K562 (cell line): ENCODE measurements at regions not wholly inside any gene's neighbourhood (a gene's known extent, or its start where the extent isn't known, plus 50 kb on each side); places are given as distances from the start of the nearest gene placed in this dataset.

ENCODE experiments used
- FOS ChIP-seq: IDR thresholded peaks from 3 replicates; pipeline ENCODE4 v1.6.1; 2011; ENCODE audit not compliant: insufficient read length; ENCODE audit errors: extremely low read depth
- ZNF584 ChIP-seq: fragments of 200-800 bp; sonication (Bioruptor generic); IDR thresholded peaks from 2 replicates; pipeline ENCODE4 v1.6.1; 2016; ENCODE audit warnings: low read depth, mild to moderate bottlenecking, missing genetic modification characterization, missing compliant biosample characterization
- TF ChIP-seq, protein P1 (sequence below), 2 experiments: fragments of 450-650 bp; IDR thresholded peaks; 2 replicates each; pipeline ENCODE4 v1.6.1; 2016; ENCODE audit warnings: mild to moderate bottlenecking in 2 of 2, borderline replicate concordance in 1 of 2, low read depth in 1 of 2, moderate library complexity in 1 of 2

DNA sequence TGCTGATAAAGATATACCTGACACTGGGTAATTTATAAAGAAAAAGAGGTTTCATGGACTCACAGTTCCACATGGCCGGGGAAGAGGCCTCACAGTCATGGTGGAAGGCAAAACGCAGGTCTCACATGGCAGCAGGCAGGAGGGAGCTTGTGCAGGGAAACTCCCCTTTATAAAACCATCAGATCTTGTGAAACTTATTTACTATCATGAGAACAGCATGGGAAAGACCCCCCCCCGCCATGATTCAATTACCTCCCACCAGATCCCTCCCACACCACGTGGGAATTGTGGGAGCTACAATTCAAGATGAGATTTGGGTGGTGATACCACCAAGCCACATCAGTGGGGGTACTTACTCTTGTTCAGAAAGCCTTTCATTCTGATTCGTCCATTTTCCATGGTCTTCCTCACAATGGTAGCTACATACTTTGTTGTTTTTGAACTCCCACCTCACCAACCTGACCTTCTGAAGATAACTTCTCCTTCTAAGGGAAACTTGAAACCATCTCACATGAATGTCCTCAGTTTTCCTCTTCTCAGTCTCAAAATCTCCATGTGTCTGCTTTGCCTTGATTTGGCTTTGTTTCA lies 275.6 kb upstream of the PROK2 start (continued):
- TF ChIP-seq, protein P1, sequence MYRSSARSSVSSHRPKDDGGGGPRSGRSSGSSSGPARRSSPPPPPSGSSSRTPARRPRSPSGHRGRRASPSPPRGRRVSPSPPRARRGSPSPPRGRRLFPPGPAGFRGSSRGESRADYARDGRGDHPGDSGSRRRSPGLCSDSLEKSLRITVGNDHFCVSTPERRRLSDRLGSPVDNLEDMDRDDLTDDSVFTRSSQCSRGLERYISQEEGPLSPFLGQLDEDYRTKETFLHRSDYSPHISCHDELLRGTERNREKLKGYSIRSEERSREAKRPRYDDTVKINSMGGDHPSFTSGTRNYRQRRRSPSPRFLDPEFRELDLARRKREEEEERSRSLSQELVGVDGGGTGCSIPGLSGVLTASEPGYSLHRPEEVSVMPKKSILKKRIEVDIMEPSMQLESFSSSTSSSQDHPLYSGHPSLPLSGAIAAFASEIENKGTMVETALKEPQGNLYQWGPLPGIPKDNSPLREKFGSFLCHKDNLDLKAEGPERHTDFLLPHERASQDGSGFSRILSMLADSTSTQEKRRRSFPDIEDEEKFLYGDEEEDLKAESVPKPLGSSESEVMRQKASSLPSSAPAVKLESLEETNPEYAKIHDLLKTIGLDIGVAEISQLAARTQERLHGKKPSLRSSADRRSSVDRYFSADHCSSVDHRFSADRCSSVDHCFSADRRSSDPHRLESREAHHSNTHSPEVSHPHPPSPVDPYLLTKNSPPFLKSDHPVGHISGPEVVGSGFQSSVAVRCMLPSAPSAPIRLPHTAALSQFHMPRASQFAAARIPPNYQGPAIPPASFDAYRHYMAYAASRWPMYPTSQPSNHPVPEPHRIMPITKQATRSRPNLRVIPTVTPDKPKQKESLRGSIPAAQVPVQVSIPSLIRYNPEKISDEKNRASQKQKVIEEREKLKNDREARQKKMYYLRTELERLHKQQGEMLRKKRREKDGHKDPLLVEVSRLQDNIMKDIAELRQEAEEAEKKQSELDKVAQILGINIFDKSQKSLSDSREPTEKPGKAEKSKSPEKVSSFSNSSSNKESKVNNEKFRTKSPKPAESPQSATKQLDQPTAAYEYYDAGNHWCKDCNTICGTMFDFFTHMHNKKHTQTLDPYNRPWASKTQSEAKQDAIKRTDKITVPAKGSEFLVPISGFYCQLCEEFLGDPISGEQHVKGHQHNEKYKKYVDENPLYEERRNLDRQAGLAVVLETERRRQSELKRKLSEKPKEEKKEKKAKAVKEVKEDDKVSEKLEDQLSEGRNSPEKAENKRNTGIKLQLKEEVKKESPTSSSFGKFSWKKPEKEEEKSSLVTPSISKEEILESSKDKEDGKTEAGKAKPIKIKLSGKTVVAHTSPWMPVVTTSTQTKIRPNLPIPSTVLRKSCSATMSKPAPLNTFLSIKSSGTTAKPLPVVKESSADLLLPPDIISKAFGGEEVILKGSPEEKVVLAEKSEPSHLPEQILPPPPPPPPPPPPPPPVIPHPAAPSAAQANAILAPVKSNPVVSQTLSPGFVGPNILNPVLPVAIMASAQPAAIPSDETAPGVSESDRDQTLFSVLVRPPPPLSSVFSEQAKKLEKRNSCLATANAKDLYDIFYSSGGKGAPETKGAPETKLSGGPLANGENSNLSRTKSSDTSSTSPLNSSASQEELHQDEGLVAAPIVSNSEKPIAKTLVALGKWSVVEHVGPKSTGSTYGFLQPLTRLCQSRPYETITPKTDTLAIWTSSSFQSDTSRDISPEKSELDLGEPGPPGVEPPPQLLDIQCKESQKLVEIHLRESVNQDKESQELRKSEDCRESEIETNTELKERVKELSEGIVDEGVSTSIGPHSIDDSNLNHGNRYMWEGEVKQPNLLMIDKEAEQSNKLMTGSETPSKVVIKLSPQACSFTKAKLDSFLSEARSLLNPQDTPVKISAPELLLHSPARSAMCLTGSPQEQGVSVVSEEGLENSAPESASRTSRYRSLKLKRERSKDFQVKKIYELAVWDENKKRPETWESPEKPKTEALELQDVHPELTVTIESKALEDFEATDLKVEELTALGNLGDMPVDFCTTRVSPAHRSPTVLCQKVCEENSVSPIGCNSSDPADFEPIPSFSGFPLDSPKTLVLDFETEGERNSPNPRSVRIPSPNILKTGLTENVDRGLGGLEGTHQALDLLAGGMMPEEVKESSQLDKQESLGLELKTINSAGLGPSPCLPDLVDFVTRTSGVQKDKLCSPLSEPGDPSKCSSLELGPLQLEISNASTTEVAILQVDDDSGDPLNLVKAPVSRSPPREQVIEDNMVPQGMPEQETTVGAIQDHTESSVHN (IDR thresholded peaks at IDR 0.05; ENCODE audit: borderline replicate concordance in 1 of 2, low read depth in 1 of 2), result no peak
- no peak for TF ChIP-seq ZNF584 (CRISPR knock-in tag)
- TF ChIP-seq FOS, result no peak
